Fibroblast of lung (primary cell): ENCODE measurements at regions not wholly inside any gene's neighbourhood (a gene's known extent, or its start where the extent isn't known, plus 50 kb on each side); places are given as distances from the start of the nearest gene placed in this dataset.

Experiments
- CTCF ChIP-seq, 2 donors: IDR thresholded peaks in 1 of 2; conservative IDR thresholded peaks in 1 of 2; 1 replicate in 1 of 2; 2 replicates in 1 of 2; pipeline ENCODE4 v1.5.1; 2011 to 2012; ENCODE audit warnings: low read length in 2 of 2, control low read depth in 1 of 2, inconsistent platforms in 1 of 2, low read depth in 1 of 2, mild to moderate bottlenecking in 1 of 2
- EZH2 ChIP-seq: IDR thresholded peaks from 2 replicates; pipeline ENCODE4 v1.5.1; 2012; ENCODE audit warnings: low read length, control low read depth, mild to moderate bottlenecking; ENCODE audit errors: missing control alignments

GRCh38 chr2:107645586-107645985 lies 181.1 kb upstream of the RGPD4 start:
- no peak for TF ChIP-seq EZH2
- TF ChIP-seq CTCF (conservative IDR thresholded peaks at IDR 0.05 in 1 of 2, IDR thresholded peaks at IDR 0.05 in 1 of 2; ENCODE audit: low read depth in 1 of 2, low read length in 2 of 2): no peak
